BLaER1 treated with 17β-estradiol and CSF1 and Interleukin-3, amounts not matched to agents 10 nM and 100 nM (cell line): ENCODE measurements at regions not wholly inside any gene's neighbourhood (a gene's known extent, or its start where the extent isn't known, plus 50 kb on each side); places are given as distances from the start of the nearest gene placed in this dataset.

Experiments used
- H3K27ac ChIP-seq, 11 experiments: shearing (Covaris generic); formaldehyde crosslinking; 2 replicates each; pipeline ENCODE4 v1.8.1; 2022
- H3K27me3 ChIP-seq, 11 experiments: shearing (Covaris generic); formaldehyde crosslinking; 2 replicates each; pipeline ENCODE4 v1.8.1; 2022
- H3K36me3 ChIP-seq, 11 experiments: shearing (Covaris generic); formaldehyde crosslinking; 2 replicates each; pipeline ENCODE4 v1.8.1; 2022
- H3K4me1 ChIP-seq, 10 experiments: shearing (Covaris generic); formaldehyde crosslinking; 2 replicates each; pipeline ENCODE4 v1.8.1; 2022
- H3K4me2 ChIP-seq, 11 experiments: shearing (Covaris generic); formaldehyde crosslinking; 2 replicates each; pipeline ENCODE4 v1.8.1; 2022
- H3K4me3 ChIP-seq, 10 experiments: shearing (Covaris generic); formaldehyde crosslinking; 2 replicates each; pipeline ENCODE4 v1.8.1; 2022
- H3K9ac ChIP-seq, 11 experiments: shearing (Covaris generic); formaldehyde crosslinking; 2 replicates each; pipeline ENCODE4 v1.8.1; 2022
- H3K9me3 ChIP-seq, 11 experiments: shearing (Covaris generic); formaldehyde crosslinking; replicated peaks in 1 of 11; 2 replicates each; pipeline ENCODE4 v1.8.1; 2022
- H4K20me1 ChIP-seq, 11 experiments: shearing (Covaris generic); formaldehyde crosslinking; 2 replicates each; pipeline ENCODE4 v1.8.1; 2022
- Cebpa-rat ChIP-seq, 11 experiments: shearing (Covaris generic); IDR thresholded peaks; 2 replicates each; pipeline ENCODE4 v1.8.1; 2022

GRCh38 chr4:147064856-147065255, 119.2 kb upstream of the TTC29 start:
- Histone ChIP-seq H3K9ac (no peak overlapping the region), H3K27ac (no peak overlapping the region), H3K36me3 (no peaks in the 10 kb centered on the region), H3K27me3 (no peaks in the 10 kb centered on the region), H3K4me3 (no peak overlapping the region), H3K4me1 (no peaks in the 10 kb centered on the region), H3K4me2 (no peak overlapping the region), H3K9me3 (no peaks in the 10 kb centered on the region), H4K20me1 (no peaks in the 10 kb centered on the region)
- TF ChIP-seq Cebpa-rat (IDR thresholded peaks at IDR 0.05): no peak

- no peaks in the 10 kb centered on the region for H4K20me1 ChIP-seq
- TF ChIP-seq Cebpa-rat (IDR thresholded peaks at IDR 0.05): no peak
- H3K27me3 ChIP-seq: no peaks in the 10 kb centered on the region
- no peak overlapping the region for H3K27ac ChIP-seq
- H3K4me3 ChIP-seq: no peak overlapping the region
- no peaks in the 10 kb centered on the region for H3K36me3 ChIP-seq
- H3K9ac ChIP-seq: no peak overlapping the region
- peaks cover 15 to 20% (median 18%) of the 10 kb centered on the region in 11 experiments for H3K9me3 ChIP-seq
- no peak overlapping the region for H3K4me2 ChIP-seq
- H3K4me1 ChIP-seq: no peaks in the 10 kb centered on the region
Observed at GRCh38 chr4:147068564-147068963, 122.9 kb upstream of the TTC29 start.

GRCh38 chr4:147071209-147071740, 125.6 kb upstream of the TTC29 start:
- Histone ChIP-seq H3K36me3 (no peaks in the 10 kb centered on the region), H3K9me3 (peaks cover 15 to 21% (median 18%) of the 10 kb centered on the region in 11 experiments), H3K4me1 (no peaks in the 10 kb centered on the region), H3K27ac (no peak overlapping the region), H3K4me3 (no peak overlapping the region), H4K20me1 (no peaks in the 10 kb centered on the region), H3K4me2 (no peak overlapping the region), H3K9ac (no peak overlapping the region), H3K27me3 (no peaks in the 10 kb centered on the region)
- no peak for TF ChIP-seq Cebpa-rat (IDR thresholded peaks at IDR 0.05)

GRCh38 chr4:147076179-147076578, 130.5 kb upstream of the TTC29 start:
- no peaks in the 10 kb centered on the region for H3K4me1 ChIP-seq
- H3K27ac ChIP-seq: no peak overlapping the region
- no peak overlapping the region for H3K4me2 ChIP-seq
- no peaks in the 10 kb centered on the region for H3K36me3 ChIP-seq
- no peaks in the 10 kb centered on the region for H3K27me3 ChIP-seq
- H4K20me1 ChIP-seq: no peaks in the 10 kb centered on the region
- no peak for TF ChIP-seq Cebpa-rat (IDR thresholded peaks at IDR 0.05)
- H3K9me3 ChIP-seq: peaks cover 15 to 21% (median 18%) of the 10 kb centered on the region in 11 experiments
- no peak overlapping the region for H3K4me3 ChIP-seq
- no peak overlapping the region for H3K9ac ChIP-seq

- Histone ChIP-seq H3K27me3 (no peaks in the 10 kb centered on the region), H3K4me1 (no peaks in the 10 kb centered on the region), H4K20me1 (no peaks in the 10 kb centered on the region), H3K4me2 (no peak overlapping the region), H3K9me3 (peaks cover 15 to 20% (median 18%) of the 10 kb centered on the region in 11 experiments), H3K9ac (no peak overlapping the region), H3K4me3 (no peak overlapping the region), H3K27ac (no peak overlapping the region), H3K36me3 (no peaks in the 10 kb centered on the region)
- no peak for TF ChIP-seq Cebpa-rat (IDR thresholded peaks at IDR 0.05)
Observed at GRCh38 chr4:147076728-147077127, 131.1 kb upstream of the TTC29 start.

GRCh38 chr4:147078362-147078761, 132.7 kb upstream of the TTC29 start:
- Histone ChIP-seq H3K4me2 (no peak overlapping the region), H3K4me3 (no peak overlapping the region), H3K9ac (no peak overlapping the region), H3K9me3 (peaks cover 0 to 4% (median 2%) of the 10 kb centered on the region in 11 experiments; a peak in 13 of 22 replicates), H3K36me3 (no peaks in the 10 kb centered on the region), H3K4me1 (no peaks in the 10 kb centered on the region), H3K27me3 (no peaks in the 10 kb centered on the region), H4K20me1 (no peaks in the 10 kb centered on the region), H3K27ac (no peak overlapping the region)
- TF ChIP-seq Cebpa-rat (IDR thresholded peaks at IDR 0.05): no peak

GRCh38 chr4:147078875-147079658, 133.4 kb upstream of the TTC29 start:
- H3K27ac ChIP-seq: no peak overlapping the region
- no peak for TF ChIP-seq Cebpa-rat (IDR thresholded peaks at IDR 0.05)
- H3K4me2 ChIP-seq: no peak overlapping the region
- no peaks in the 10 kb centered on the region for H3K27me3 ChIP-seq
- H3K4me1 ChIP-seq: no peaks in the 10 kb centered on the region
- H3K9ac ChIP-seq: no peak overlapping the region
- H4K20me1 ChIP-seq: no peaks in the 10 kb centered on the region
- H3K36me3 ChIP-seq: no peaks in the 10 kb centered on the region
- no peaks in the 10 kb centered on the region for H3K9me3 ChIP-seq
- H3K4me3 ChIP-seq: no peak overlapping the region

- H3K4me1 ChIP-seq: no peaks in the 10 kb centered on the region
- H3K4me2 ChIP-seq: no peak overlapping the region
- H3K4me3 ChIP-seq: no peak overlapping the region
- H3K9me3 ChIP-seq: no peaks in the 10 kb centered on the region
- no peaks in the 10 kb centered on the region for H3K27me3 ChIP-seq
- no peak overlapping the region for H3K27ac ChIP-seq
- H4K20me1 ChIP-seq: no peaks in the 10 kb centered on the region
- TF ChIP-seq Cebpa-rat (IDR thresholded peaks at IDR 0.05): no peak
- H3K36me3 ChIP-seq: no peaks in the 10 kb centered on the region
- H3K9ac ChIP-seq: no peak overlapping the region
Observed at GRCh38 chr4:147084861-147085260, 139.2 kb upstream of the TTC29 start.

GRCh38 chr4:147085781-147086180, 140.1 kb upstream of the TTC29 start:
- Histone ChIP-seq H3K4me2 (no peak overlapping the region), H3K4me3 (no peak overlapping the region), H3K27me3 (no peaks in the 10 kb centered on the region), H3K9ac (no peak overlapping the region), H3K36me3 (no peaks in the 10 kb centered on the region), H3K27ac (no peak overlapping the region), H3K4me1 (no peaks in the 10 kb centered on the region), H4K20me1 (no peaks in the 10 kb centered on the region), H3K9me3 (no peaks in the 10 kb centered on the region)
- TF ChIP-seq Cebpa-rat (IDR thresholded peaks at IDR 0.05): no peak

- Histone ChIP-seq H3K27me3 (no peaks in the 10 kb centered on the region), H3K36me3 (no peaks in the 10 kb centered on the region), H3K4me1 (peaks cover 0 to 12% (median 10%) of the 10 kb centered on the region in 10 experiments; a peak in 14 of 20 replicates), H3K9ac (no peak overlapping the region), H3K9me3 (no peaks in the 10 kb centered on the region), H3K27ac (no peak overlapping the region), H4K20me1 (no peaks in the 10 kb centered on the region), H3K4me2 (no peak overlapping the region), H3K4me3 (no peak overlapping the region)
- no peak for TF ChIP-seq Cebpa-rat (IDR thresholded peaks at IDR 0.05)
Observed at GRCh38 chr4:147088146-147088545, 142.5 kb upstream of the TTC29 start.
